IMR-90 (cell line): ENCODE measurements at regions not wholly inside any gene's neighbourhood (a gene's known extent, or its start where the extent isn't known, plus 50 kb on each side); places are given as distances from the start of the nearest gene placed in this dataset.

Experiments
- ATAC-seq: fragments of 200-7000 bp; cut with Tn5 transposase; 2 replicates; pipeline ENCODE4 v1.9.1; 2020; ENCODE audit warnings: low read depth, mild to moderate bottlenecking, moderate library complexity
- BruUV-seq: library from RNA; stranded (reverse); fragments of 400-500 nt; replicated peaks from 2 replicates; lab custom pipeline; 2021; lab: Mats Ljungman, UMichigan
- CTCF ChIA-PET: fragments of 300-600 bp; formaldehyde crosslinking; extraction: SDS; loops from one replicate; lab custom pipeline; 2021; ENCODE audit warnings: antibody characterized with exemption; lab: Yijun Ruan, JAX
- POLR2A ChIA-PET: fragments of 300-600 bp; sonication (Branson Sonifier 250); formaldehyde crosslinking; loops from one replicate; lab custom pipeline; 2022; ENCODE audit warnings: antibody characterized with exemption; ENCODE audit not compliant: unreplicated experiment; lab: Charles Lee
- DNase-seq: peaks from one replicate; pipeline ENCODE4 v3.0.0; 2013
- H2AFZ ChIP-seq: replicated peaks from 2 replicates; pipeline ENCODE3; 2013; ENCODE audit warnings: low read length, mild to moderate bottlenecking; ENCODE audit not compliant: poor library complexity
- H2AK5ac ChIP-seq: 2 replicates; pipeline ENCODE4 v1.6.1; 2013; ENCODE audit warnings: low read depth, low read length, inconsistent platforms
- H2AK9ac ChIP-seq: replicated peaks from 2 replicates; pipeline ENCODE3; 2013; ENCODE audit warnings: mild to moderate bottlenecking, low read depth, low read length, moderate library complexity; ENCODE audit not compliant: poor library complexity
- H2BK120ac ChIP-seq: 2 replicates; pipeline ENCODE4 v1.6.1; 2013; ENCODE audit warnings: low read depth, low read length, inconsistent platforms
- H2BK15ac ChIP-seq: 3 replicates; pipeline ENCODE4 v1.6.1; 2013; ENCODE audit warnings: low read depth, low read length, inconsistent platforms
- H2BK20ac ChIP-seq: 2 replicates; pipeline ENCODE4 v1.6.1; 2013; ENCODE audit warnings: low read depth, mild to moderate bottlenecking, inconsistent platforms, low read length, moderate library complexity
- H2BK5ac ChIP-seq: 2 replicates; pipeline ENCODE4 v1.6.1; 2013; ENCODE audit warnings: mild to moderate bottlenecking, low read depth, low read length, inconsistent platforms; ENCODE audit not compliant: poor library complexity, severe bottlenecking
- H3K14ac ChIP-seq: replicated peaks from 2 replicates; pipeline ENCODE4 v1.6.1; 2013; ENCODE audit warnings: low read depth, low read length, inconsistent platforms
- H3K18ac ChIP-seq: 2 replicates; pipeline ENCODE4 v1.6.1; 2013; ENCODE audit warnings: low read depth, low read length, control low read depth
- H3K23ac ChIP-seq: 2 replicates; pipeline ENCODE4 v1.6.1; 2013; ENCODE audit warnings: low read depth, low read length, inconsistent platforms
- H3K27ac ChIP-seq: 2 replicates; pipeline ENCODE4 v1.5.1; 2013; ENCODE audit warnings: mild to moderate bottlenecking, control low read depth, low read length; ENCODE audit not compliant: insufficient read depth
- H3K27me3 ChIP-seq: 2 replicates; pipeline ENCODE4 v1.6.1; 2013; ENCODE audit warnings: low read length; ENCODE audit not compliant: control insufficient read depth, insufficient read depth
- H3K36me3 ChIP-seq: 2 replicates; pipeline ENCODE4 v1.6.1; 2013; ENCODE audit warnings: low read length, mixed read lengths; ENCODE audit not compliant: control insufficient read depth, insufficient read depth
- H3K4ac ChIP-seq: 2 replicates; pipeline ENCODE4 v1.6.1; 2013; ENCODE audit warnings: low read depth, low read length, inconsistent platforms
- H3K4me1 ChIP-seq: 2 replicates; pipeline ENCODE4 v1.6.1; 2013; ENCODE audit warnings: low read length, mixed read lengths; ENCODE audit not compliant: control insufficient read depth, insufficient read depth
- H3K4me2 ChIP-seq: 2 replicates; pipeline ENCODE4 v1.6.1; 2013; ENCODE audit warnings: low read depth, mild to moderate bottlenecking, control low read depth, low read length, moderate library complexity
- H3K4me3 ChIP-seq: 2 replicates; pipeline ENCODE4 v1.5.1; 2013; ENCODE audit warnings: low read depth, mild to moderate bottlenecking, control low read depth, low read length, moderate library complexity; ENCODE audit not compliant: insufficient read depth
- H3K56ac ChIP-seq: 2 replicates; pipeline ENCODE4 v1.6.1; 2013; ENCODE audit warnings: low read length, inconsistent platforms; ENCODE audit not compliant: insufficient read depth; ENCODE audit errors: extremely low read depth
- H3K79me1 ChIP-seq, 2 experiments: 2 replicates each; pipeline ENCODE4 v1.6.1; 2013; ENCODE audit warnings: low read length in 2 of 2, inconsistent platforms in 1 of 2, low read depth in 1 of 2
- H3K9ac ChIP-seq: 2 replicates; pipeline ENCODE4 v1.6.1; 2013; ENCODE audit warnings: low read depth, low read length, control low read depth
- H3K9me1 ChIP-seq: 2 replicates; pipeline ENCODE4 v1.6.1; 2013; ENCODE audit warnings: low read length, inconsistent platforms; ENCODE audit not compliant: insufficient read depth
- H3K9me3 ChIP-seq: 2 replicates; pipeline ENCODE4 v1.6.1; 2013; ENCODE audit warnings: low read length; ENCODE audit not compliant: control insufficient read depth, insufficient read depth
- H4K20me1 ChIP-seq: 2 replicates; pipeline ENCODE4 v1.6.1; 2013; ENCODE audit warnings: low read length, inconsistent platforms; ENCODE audit not compliant: insufficient read depth
- H4K5ac ChIP-seq: 2 replicates; pipeline ENCODE4 v1.6.1; 2013; ENCODE audit warnings: mild to moderate bottlenecking, low read depth, low read length, control low read depth
- H4K8ac ChIP-seq, 2 experiments: 2 replicates each; pipeline ENCODE4 v1.6.1; 2013; ENCODE audit warnings: low read depth in 2 of 2, low read length in 2 of 2, control low read depth in 1 of 2, inconsistent platforms in 1 of 2
- H4K91ac ChIP-seq: 2 replicates; pipeline ENCODE4 v1.6.1; 2013; ENCODE audit warnings: low read depth, low read length, inconsistent platforms; ENCODE audit not compliant: insufficient read depth
- BHLHE40 ChIP-seq: fragments of 150-350 bp; IDR thresholded peaks from 2 replicates; pipeline ENCODE4 v1.6.1; 2016; ENCODE audit warnings: mild to moderate bottlenecking, low read depth, low read length
- CHD1 ChIP-seq: IDR thresholded peaks from 2 replicates; pipeline ENCODE4 v1.6.1; 2012; ENCODE audit warnings: low read depth, low read length, improper control_type of control experiment
- FOS ChIP-seq: fragments of 150-350 bp; IDR thresholded peaks from 2 replicates; pipeline ENCODE4 v1.6.1; 2016; ENCODE audit warnings: low read depth, low read length
- MAFK ChIP-seq: IDR thresholded peaks from 2 replicates; pipeline ENCODE4 v1.6.1; 2012; ENCODE audit warnings: low read depth, low read length, improper control_type of control experiment
- MAZ ChIP-seq: IDR thresholded peaks from 2 replicates; pipeline ENCODE4 v1.6.1; 2012; ENCODE audit warnings: low read depth, mild to moderate bottlenecking, low read length, improper control_type of control experiment, moderate library complexity, borderline replicate concordance
- MXI1 ChIP-seq: IDR thresholded peaks from 2 replicates; pipeline ENCODE4 v1.6.1; 2012; ENCODE audit warnings: low read depth, mild to moderate bottlenecking, low read length, moderate library complexity, borderline replicate concordance
- NFE2L2 ChIP-seq: fragments of 150-350 bp; IDR thresholded peaks from 2 replicates; pipeline ENCODE4 v1.6.1; 2016; ENCODE audit warnings: low read depth, mild to moderate bottlenecking, low read length
- POLR2A ChIP-seq: IDR thresholded peaks from 2 replicates; pipeline ENCODE4 v1.6.1; 2012; ENCODE audit warnings: mild to moderate bottlenecking, low read depth, low read length
- RCOR1 ChIP-seq: IDR thresholded peaks from 2 replicates; pipeline ENCODE4 v1.6.1; 2012; ENCODE audit warnings: mild to moderate bottlenecking, low read length, improper control_type of control experiment; ENCODE audit not compliant: insufficient replicate concordance
- RFX5 ChIP-seq: IDR thresholded peaks from 2 replicates; pipeline ENCODE4 v1.8.0; 2012; ENCODE audit warnings: low read depth, mild to moderate bottlenecking, low read length, moderate library complexity
- WGBS, 2 experiments: methylation state at CpG; one replicate each; pipeline versions ENCODE4 v1.1.5 to v1.1.7; 2013; ENCODE audit warnings: missing lambda C conversion rate in 2 of 2; ENCODE audit not compliant: insufficient read length in 1 of 2; ENCODE audit errors: extremely low coverage in 2 of 2; 5-methylcytosine and 5-hydroxymethylcytosine counted together
- dilution Hi-C: fragments of 300-500 bp; cut with HindIII; formaldehyde crosslinking; loops from one replicate; pipeline ENCODE4 v1.14.3; 2018; ENCODE audit warnings: low sequenced_read_pairs; ENCODE audit not compliant: unreplicated experiment
- in situ Hi-C: fragments of 300-500 bp; cut with MboI; formaldehyde crosslinking; loops from 3 replicates; pipeline ENCODE4 v1.14.3; 2019; ENCODE audit warnings: low sequenced_read_pairs, inconsistent platforms, mixed read lengths
- intact Hi-C: fragments of 100-400 bp; cut with micrococcal nuclease; formaldehyde crosslinking; loops from 2 replicates; pipeline ENCODE4 v1.10.0; 2022
- TF ChIP-seq, protein P1 (sequence below): fragments of 150-350 bp; IDR thresholded peaks from 2 replicates; pipeline ENCODE4 v1.6.1; 2016; ENCODE audit warnings: low read depth, mild to moderate bottlenecking, low read length, moderate library complexity, borderline replicate concordance
- TF ChIP-seq, protein P2 (sequence below): fragments of 150-350 bp; IDR thresholded peaks from 2 replicates; pipeline ENCODE4 v1.6.1; 2017; ENCODE audit warnings: mild to moderate bottlenecking, antibody characterized with exemption, low read length, low read depth
- TF ChIP-seq, protein P3 (sequence below): conservative IDR thresholded peaks from 2 replicates; pipeline ENCODE4 v1.5.1; 2012; ENCODE audit warnings: mild to moderate bottlenecking, low read depth, low read length, improper control_type of control experiment

DNA sequence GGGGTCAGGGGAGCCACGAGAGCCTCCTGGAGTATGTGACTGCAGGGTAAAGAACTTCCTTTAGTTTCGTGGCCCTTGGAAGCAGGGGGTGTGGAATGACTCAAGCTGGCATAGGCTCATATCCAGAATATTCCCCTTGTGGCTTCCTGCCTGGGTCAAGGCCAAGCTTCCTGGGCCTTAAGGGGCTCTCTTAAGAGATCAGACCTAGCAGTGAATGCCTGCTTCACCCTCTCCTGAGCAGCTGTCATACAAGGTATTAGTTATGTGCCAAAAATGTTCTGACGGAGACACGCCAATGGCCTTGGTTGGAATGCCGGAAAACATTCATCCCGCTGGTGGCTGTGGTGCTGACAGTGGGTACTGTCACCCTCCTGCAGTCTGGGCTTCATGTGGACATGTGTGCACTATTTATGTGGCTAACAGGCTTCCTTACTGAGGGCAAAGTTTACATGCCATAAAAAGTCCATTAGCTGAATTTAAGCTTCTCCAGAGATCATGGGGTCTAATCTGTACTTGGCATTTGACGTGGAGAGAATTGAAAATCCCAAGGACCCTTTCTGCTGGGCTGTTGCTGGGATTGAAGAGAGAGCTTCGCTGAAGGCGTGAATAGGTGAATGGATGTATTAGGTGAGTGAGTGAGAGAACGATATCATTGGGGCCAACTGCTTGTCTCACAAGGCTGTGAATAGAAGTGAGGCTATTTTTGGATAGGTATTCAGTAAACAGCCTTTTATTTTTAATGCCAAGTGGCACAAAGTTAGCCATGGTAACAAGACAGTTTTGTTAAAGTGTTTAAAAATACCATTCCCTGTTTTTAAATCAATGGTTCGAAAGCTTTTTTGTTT is 156.8 kb downstream of the MACROH2A1 start:
- Histone ChIP-seq H3K9ac (no peak overlapping the region), H2BK120ac (peak overlapping the region; percentile 94), H2BK20ac (peak overlapping the region; percentile 53), H3K27me3 (peaks cover under 1% of the 10 kb centered on the region; the same call in 1 of the 2 replicates), H3K18ac (peak overlapping the region; percentile 45; the same call in 1 of the 2 replicates), H3K9me1 (peaks cover 38% of the 10 kb centered on the region), H2AK9ac (no peak overlapping the region), H3K36me3 (no peaks in the 10 kb centered on the region), H3K56ac (no peak overlapping the region; the same call in 1 of the 2 replicates), H3K4me1 (peaks cover 52% of the 10 kb centered on the region), H3K14ac (peak overlapping the region; percentile 86), H2BK15ac (peak overlapping the region; percentile 88; the same call in 2 of the 3 replicates), H3K4ac (peak overlapping the region; percentile 55), H4K20me1 (no peaks in the 10 kb centered on the region), H4K91ac (peak overlapping the region; percentile 77), H2BK5ac (peak overlapping the region; percentile 22), H3K27ac (no peak overlapping the region; the same call in 1 of the 2 replicates), H2AK5ac (peak overlapping the region; percentile 76), H3K79me1 (peaks cover 0 to 31% of the 10 kb centered on the region in 2 experiments; a peak in 2 of 4 replicates), H3K4me3 (no peak overlapping the region), H3K23ac (no peak overlapping the region; the same call in 1 of the 2 replicates), H3K4me2 (no peak overlapping the region), H2AFZ (peak overlapping the region; percentile 11), H4K8ac (peak overlapping the region; percentile 2 to 64; a peak in 2 of 4 replicates), H3K9me3 (no peaks in the 10 kb centered on the region), H4K5ac (peak overlapping the region; percentile 45; the same call in 1 of the 2 replicates)
- CTCF ChIA-PET: interaction anchor here (1.4 to 1.6 kb wide), 2 partner anchors 23 to 33 kb away, joined by 5 to 7 read pairs; no protein-coding TSS in a partner anchor
- ATAC-seq: 0 out of 2 replicates have a peak, but pooled peaks have one; percentile 2
- intact Hi-C loops: no loop called here
- 100% methylated on average over 2 of the region's 11 CpGs; no CpG with 5 or more reads in 1 of the 2 experiments for WGBS, 2 experiments
- POLR2A ChIA-PET: interaction anchor here (0.6 kb wide), 1 partner anchor 160 kb away, joined by 3 read pairs; no protein-coding TSS in a partner anchor
- dilution Hi-C loops: no loop called here
- in situ Hi-C loops: no loop called here
- no TSS peak for BruUV-seq
- DNase-seq: peak; percentile 64
- no peak for TF ChIP-seq BHLHE40
- TF ChIP-seq MAFK: no peak
- TF ChIP-seq MAZ: no peak
- no peak for TF ChIP-seq RCOR1
- TF ChIP-seq CHD1: no peak
- no peak for TF ChIP-seq NFE2L2
- TF ChIP-seq, protein P1, sequence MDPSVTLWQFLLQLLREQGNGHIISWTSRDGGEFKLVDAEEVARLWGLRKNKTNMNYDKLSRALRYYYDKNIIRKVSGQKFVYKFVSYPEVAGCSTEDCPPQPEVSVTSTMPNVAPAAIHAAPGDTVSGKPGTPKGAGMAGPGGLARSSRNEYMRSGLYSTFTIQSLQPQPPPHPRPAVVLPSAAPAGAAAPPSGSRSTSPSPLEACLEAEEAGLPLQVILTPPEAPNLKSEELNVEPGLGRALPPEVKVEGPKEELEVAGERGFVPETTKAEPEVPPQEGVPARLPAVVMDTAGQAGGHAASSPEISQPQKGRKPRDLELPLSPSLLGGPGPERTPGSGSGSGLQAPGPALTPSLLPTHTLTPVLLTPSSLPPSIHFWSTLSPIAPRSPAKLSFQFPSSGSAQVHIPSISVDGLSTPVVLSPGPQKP: no peak
- no peak for TF ChIP-seq POLR2A
- TF ChIP-seq, protein P2, sequence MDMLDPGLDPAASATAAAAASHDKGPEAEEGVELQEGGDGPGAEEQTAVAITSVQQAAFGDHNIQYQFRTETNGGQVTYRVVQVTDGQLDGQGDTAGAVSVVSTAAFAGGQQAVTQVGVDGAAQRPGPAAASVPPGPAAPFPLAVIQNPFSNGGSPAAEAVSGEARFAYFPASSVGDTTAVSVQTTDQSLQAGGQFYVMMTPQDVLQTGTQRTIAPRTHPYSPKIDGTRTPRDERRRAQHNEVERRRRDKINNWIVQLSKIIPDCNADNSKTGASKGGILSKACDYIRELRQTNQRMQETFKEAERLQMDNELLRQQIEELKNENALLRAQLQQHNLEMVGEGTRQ: no peak
- no peak for TF ChIP-seq FOS
- TF ChIP-seq, protein P3, sequence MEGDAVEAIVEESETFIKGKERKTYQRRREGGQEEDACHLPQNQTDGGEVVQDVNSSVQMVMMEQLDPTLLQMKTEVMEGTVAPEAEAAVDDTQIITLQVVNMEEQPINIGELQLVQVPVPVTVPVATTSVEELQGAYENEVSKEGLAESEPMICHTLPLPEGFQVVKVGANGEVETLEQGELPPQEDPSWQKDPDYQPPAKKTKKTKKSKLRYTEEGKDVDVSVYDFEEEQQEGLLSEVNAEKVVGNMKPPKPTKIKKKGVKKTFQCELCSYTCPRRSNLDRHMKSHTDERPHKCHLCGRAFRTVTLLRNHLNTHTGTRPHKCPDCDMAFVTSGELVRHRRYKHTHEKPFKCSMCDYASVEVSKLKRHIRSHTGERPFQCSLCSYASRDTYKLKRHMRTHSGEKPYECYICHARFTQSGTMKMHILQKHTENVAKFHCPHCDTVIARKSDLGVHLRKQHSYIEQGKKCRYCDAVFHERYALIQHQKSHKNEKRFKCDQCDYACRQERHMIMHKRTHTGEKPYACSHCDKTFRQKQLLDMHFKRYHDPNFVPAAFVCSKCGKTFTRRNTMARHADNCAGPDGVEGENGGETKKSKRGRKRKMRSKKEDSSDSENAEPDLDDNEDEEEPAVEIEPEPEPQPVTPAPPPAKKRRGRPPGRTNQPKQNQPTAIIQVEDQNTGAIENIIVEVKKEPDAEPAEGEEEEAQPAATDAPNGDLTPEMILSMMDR: no peak
- no peak for TF ChIP-seq RFX5
- no peak for TF ChIP-seq MXI1
